ENCODE measurements at regions not wholly inside any gene's neighbourhood (a gene's known extent, or its start where the extent isn't known, plus 50 kb on each side); places are given as distances from the start of the nearest gene placed in this dataset.
A peak's percentile ranks its signal among the peaks of the same experiment; 100 is the strongest.
"Not testable (repeated sequence)": the region's sequence is repeated elsewhere in the genome, so short reads cannot be mapped to it uniquely, and the experiment has no call there.

DNA sequence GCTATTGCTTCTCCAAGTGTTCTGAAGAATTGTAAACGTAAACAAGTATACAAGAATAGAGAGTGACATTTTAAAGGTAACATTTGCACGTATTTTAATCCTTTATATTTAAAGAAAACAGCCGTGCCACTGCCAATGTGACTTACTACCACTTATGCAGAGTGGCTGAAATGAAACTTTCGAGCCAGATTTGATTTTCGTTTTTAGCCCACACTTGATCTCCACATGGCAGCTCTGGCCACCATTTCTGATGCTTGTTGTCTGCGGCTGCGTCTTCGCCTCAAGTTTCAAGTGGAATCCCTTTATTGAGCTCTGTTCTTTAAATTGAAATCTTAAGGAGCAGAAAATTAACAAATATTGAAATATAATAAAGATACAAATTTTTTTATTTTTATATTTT, 70.0 kb downstream of the ELAPOR2 start:
- no peaks in the 10 kb centered on the region for H3K36me3 ChIP-seq (ENCODE audit: control insufficient read depth, insufficient read depth, low read length)
- H3K27ac ChIP-seq (ENCODE audit: insufficient read depth, low read depth, low read length, poor library complexity, severe bottlenecking) = no peak overlapping the region
- no peaks in the 10 kb centered on the region for H3K9me3 ChIP-seq (ENCODE audit: control insufficient read depth, low read length)
- no peaks in the 10 kb centered on the region for H3K27me3 ChIP-seq (ENCODE audit: control insufficient read depth, insufficient read depth, low read length, poor library complexity, severe bottlenecking)
- no peak overlapping the region for H3K4me3 ChIP-seq (ENCODE audit: insufficient read depth, low read depth, low read length)
- no peaks in the 10 kb centered on the region for H3K4me1 ChIP-seq (ENCODE audit: control insufficient read depth, insufficient read depth, low read length)
- 94 to 95% methylated on average over 8 of the region's 8 CpGs for WGBS, 2 experiments

DNA sequence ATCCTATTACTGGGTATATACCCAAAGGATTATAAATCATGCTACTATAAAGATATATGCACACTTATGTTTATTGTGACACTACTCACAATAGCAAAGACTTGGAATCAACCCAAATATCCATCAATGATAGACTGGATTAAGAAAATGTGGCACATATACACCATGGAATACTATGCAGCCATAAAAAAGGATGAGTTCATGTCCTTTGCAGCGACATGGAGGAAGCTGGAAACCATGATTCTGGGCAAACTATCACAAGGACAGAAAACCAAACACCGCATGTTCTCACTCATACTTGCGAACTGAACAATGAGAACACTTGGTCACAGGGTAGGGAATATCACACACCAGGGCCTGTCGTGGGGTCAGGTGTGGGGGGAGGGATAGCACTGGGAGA, 71.6 kb downstream of the ELAPOR2 start:
- H3K4me1 ChIP-seq (ENCODE audit: control insufficient read depth, insufficient read depth, low read length); H3K27me3 ChIP-seq (ENCODE audit: control insufficient read depth, insufficient read depth, low read length, poor library complexity, severe bottlenecking); H3K36me3 ChIP-seq (ENCODE audit: control insufficient read depth, insufficient read depth, low read length); H3K9me3 ChIP-seq (ENCODE audit: control insufficient read depth, low read length); H3K4me3 ChIP-seq (ENCODE audit: insufficient read depth, low read depth, low read length); H3K27ac ChIP-seq (ENCODE audit: insufficient read depth, low read depth, low read length, poor library complexity, severe bottlenecking): not testable (repeated sequence)
- 91 to 99% methylated on average over 4 of the region's 4 CpGs for WGBS, 2 experiments

DNA sequence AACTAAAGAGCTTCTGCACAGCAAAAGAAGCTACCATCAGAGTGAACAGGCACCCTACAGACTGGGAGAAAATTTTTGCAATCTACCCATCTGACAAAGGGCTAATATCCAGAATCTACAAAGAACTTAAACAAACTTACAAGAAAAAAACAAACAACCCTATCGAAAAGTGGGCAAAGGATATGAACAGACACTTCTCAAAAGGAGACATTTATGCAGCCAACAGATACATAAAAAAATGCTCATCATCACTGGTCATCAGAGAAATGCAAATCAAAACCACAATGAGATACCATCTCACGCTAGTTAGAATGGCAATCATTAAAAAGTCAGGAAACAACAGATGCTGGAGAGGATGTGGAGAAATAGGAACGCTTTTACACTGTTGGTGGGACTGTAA, 72.1 kb downstream of the ELAPOR2 start:
- not testable (repeated sequence) for H3K27ac ChIP-seq (ENCODE audit: insufficient read depth, low read depth, low read length, poor library complexity, severe bottlenecking); H3K4me3 ChIP-seq (ENCODE audit: insufficient read depth, low read depth, low read length); H3K36me3 ChIP-seq (ENCODE audit: control insufficient read depth, insufficient read depth, low read length); H3K4me1 ChIP-seq (ENCODE audit: control insufficient read depth, insufficient read depth, low read length); H3K27me3 ChIP-seq (ENCODE audit: control insufficient read depth, insufficient read depth, low read length, poor library complexity, severe bottlenecking); H3K9me3 ChIP-seq (ENCODE audit: control insufficient read depth, low read length)
- 92% methylated on average over 2 to 3 of the region's 3 CpGs for WGBS, 2 experiments

DNA sequence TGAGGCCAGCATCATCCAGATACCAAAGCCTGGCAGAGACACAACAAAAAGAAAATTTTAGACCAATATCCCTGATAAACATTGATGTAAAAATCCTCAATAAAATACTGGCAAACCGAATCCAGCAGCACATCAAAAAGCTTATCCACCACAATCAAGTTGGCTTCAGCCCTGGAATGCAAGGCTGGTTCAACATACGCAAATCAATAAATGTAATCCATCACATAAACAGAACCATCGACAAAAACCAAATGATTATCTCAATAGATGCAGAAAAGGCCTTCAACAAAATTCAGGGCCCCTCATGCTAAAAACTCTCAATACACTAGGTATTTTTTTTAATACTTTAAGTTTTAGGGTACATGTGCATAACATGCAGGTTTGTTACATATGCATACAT, 74.1 kb downstream of the ELAPOR2 start:
- H3K4me1 ChIP-seq (ENCODE audit: control insufficient read depth, insufficient read depth, low read length); H3K9me3 ChIP-seq (ENCODE audit: control insufficient read depth, low read length); H3K27ac ChIP-seq (ENCODE audit: insufficient read depth, low read depth, low read length, poor library complexity, severe bottlenecking); H3K27me3 ChIP-seq (ENCODE audit: control insufficient read depth, insufficient read depth, low read length, poor library complexity, severe bottlenecking); H3K36me3 ChIP-seq (ENCODE audit: control insufficient read depth, insufficient read depth, low read length); H3K4me3 ChIP-seq (ENCODE audit: insufficient read depth, low read depth, low read length): not testable (repeated sequence)
- WGBS, 2 experiments = 92 to 95% methylated on average over 2 to 3 of the region's 3 CpGs

DNA sequence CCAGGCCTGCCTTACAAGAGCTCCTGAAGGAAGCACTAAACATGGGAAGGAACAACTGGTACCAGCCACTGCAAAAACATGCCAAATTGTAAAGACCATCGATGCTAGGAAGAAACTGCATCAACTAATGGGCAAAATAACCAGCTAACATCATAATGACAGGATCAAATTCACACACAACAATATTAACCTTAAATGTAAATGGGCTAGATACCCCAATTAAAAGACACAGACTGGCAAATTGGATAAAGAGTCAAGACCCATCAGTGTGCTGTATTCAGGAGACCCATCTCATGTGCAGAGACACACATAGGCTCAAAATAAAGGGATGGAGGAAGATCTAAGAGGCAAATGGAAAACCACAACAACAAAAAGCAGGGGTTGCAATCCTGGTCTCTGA, 75.8 kb downstream of the ELAPOR2 start:
- H3K27me3 ChIP-seq (ENCODE audit: control insufficient read depth, insufficient read depth, low read length, poor library complexity, severe bottlenecking); H3K4me1 ChIP-seq (ENCODE audit: control insufficient read depth, insufficient read depth, low read length); H3K4me3 ChIP-seq (ENCODE audit: insufficient read depth, low read depth, low read length); H3K9me3 ChIP-seq (ENCODE audit: control insufficient read depth, low read length); H3K36me3 ChIP-seq (ENCODE audit: control insufficient read depth, insufficient read depth, low read length); H3K27ac ChIP-seq (ENCODE audit: insufficient read depth, low read depth, low read length, poor library complexity, severe bottlenecking): not testable (repeated sequence)
- WGBS, 2 experiments = no CpG with 5 or more reads among the region's 1 CpG

DNA sequence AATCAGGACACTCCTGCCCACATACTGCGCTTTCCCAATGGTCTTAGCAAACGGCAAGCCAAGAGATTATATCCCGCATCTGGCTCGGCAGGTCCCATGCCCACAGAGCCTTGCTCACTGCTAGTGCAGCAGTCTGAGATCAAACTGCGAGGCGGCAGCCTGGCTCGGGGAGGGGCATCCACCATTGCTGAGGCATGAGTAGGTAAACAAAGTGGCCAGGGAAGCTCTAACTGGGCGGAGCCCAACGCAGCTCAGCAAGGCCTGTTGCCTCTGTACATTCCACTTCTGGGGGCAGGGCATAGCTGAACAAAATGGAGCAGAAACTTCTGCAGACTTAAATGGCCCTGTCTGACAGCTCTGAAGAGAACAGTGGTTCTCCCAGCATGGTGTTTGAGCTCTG, 77.5 kb downstream of the ELAPOR2 start:
- H3K4me1 ChIP-seq (ENCODE audit: control insufficient read depth, insufficient read depth, low read length); H3K9me3 ChIP-seq (ENCODE audit: control insufficient read depth, low read length); H3K27ac ChIP-seq (ENCODE audit: insufficient read depth, low read depth, low read length, poor library complexity, severe bottlenecking); H3K4me3 ChIP-seq (ENCODE audit: insufficient read depth, low read depth, low read length); H3K36me3 ChIP-seq (ENCODE audit: control insufficient read depth, insufficient read depth, low read length); H3K27me3 ChIP-seq (ENCODE audit: control insufficient read depth, insufficient read depth, low read length, poor library complexity, severe bottlenecking): not testable (repeated sequence)
- WGBS, 2 experiments = 92 to 93% methylated on average over 9 of the region's 9 CpGs

DNA sequence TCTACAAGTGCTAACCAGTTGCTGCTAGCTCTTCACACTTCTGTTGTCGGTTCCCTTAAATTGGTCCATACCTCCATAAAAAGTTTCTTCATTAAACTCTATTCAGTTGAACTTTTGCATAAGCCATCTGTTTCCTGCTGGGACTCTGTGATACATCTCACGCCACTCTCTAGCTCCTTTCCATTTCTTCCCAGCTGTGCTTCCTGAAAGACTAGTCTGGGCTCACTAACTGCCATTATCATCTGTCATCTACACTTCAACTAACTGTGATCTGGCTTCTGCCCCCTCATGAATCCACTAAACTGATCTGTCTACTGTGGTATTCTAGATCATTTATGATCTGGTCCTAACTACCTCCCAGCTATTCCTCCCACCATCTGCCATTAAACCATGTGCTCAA, 78.3 kb downstream of the ELAPOR2 start:
- Histone ChIP-seq H3K27ac (ENCODE audit: insufficient read depth, low read depth, low read length, poor library complexity, severe bottlenecking) (no peak overlapping the region), H3K4me3 (ENCODE audit: insufficient read depth, low read depth, low read length) (no peak overlapping the region)
- WGBS, 2 experiments = 93 to 95% methylated on average over 2 of the region's 2 CpGs

DNA sequence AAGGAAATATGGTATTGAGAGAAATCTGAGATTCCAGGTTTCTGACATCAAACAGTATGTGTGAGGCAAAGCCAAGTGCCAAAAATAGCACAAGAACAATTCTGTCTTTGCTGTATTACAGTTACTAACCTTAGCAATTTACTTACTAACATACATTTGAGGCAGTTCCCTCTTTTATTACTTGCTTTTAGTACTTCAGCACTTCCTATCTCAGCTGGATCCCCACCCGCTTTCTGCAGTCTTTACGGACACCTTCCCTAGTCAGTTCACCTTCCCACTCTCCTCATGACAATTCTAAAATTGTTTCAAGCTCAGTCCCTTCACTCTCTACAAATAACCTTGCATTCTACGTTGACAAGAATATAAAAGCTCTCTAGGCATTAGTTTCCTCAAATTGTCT, 79.2 kb downstream of the ELAPOR2 start:
- Histone ChIP-seq H3K9me3 (ENCODE audit: control insufficient read depth, low read length) (no peaks in the 10 kb centered on the region), H3K4me1 (ENCODE audit: control insufficient read depth, insufficient read depth, low read length) (peaks cover 9% of the 10 kb centered on the region), H3K27me3 (ENCODE audit: control insufficient read depth, insufficient read depth, low read length, poor library complexity, severe bottlenecking) (no peaks in the 10 kb centered on the region), H3K4me3 (ENCODE audit: insufficient read depth, low read depth, low read length) (no peak overlapping the region), H3K27ac (ENCODE audit: insufficient read depth, low read depth, low read length, poor library complexity, severe bottlenecking) (no peak overlapping the region), H3K36me3 (ENCODE audit: control insufficient read depth, insufficient read depth, low read length) (no peaks in the 10 kb centered on the region)
- WGBS, 2 experiments = 91 to 96% methylated on average over 3 of the region's 3 CpGs

More for the DNA sequence above, 78.3 kb downstream of the ELAPOR2 start:
- no peaks in the 10 kb centered on the region for H3K36me3 ChIP-seq (ENCODE audit: control insufficient read depth, insufficient read depth, low read length)
- H3K27me3 ChIP-seq (ENCODE audit: control insufficient read depth, insufficient read depth, low read length, poor library complexity, severe bottlenecking) = no peaks in the 10 kb centered on the region
- H3K4me1 ChIP-seq (ENCODE audit: control insufficient read depth, insufficient read depth, low read length) = peaks cover under 1% of the 10 kb centered on the region
- H3K9me3 ChIP-seq (ENCODE audit: control insufficient read depth, low read length) = no peaks in the 10 kb centered on the region

DNA sequence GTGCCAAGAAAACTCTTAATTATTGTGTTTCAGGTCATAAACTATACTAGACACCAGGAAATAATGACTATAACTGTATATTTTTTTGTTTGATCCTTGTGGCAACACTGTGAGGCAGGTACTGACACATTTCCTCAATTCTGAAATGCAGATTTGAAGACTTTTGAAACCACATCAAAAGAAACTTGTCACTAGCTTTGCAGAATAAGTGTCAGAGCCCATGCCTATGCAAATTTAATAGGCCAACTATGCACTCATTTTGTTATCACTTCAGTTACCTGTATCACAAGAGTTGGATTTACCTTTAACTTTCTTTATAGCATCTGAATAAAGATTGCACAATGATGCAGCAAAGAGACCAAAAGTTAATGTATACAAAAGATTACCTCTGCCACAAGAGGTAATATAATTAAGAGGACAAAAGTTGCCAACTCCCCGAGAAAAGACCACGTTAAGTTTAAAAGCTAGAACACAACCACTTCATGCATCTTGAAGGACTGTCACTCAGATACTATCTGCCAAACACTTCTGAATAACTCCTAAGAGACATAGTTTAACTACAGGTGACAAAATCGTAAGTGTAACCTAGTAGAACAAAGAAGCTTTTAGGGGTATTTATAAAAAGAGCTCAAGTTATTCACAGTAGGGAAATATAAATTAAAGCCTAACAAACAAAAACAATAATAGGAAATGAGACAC, 80.5 kb downstream of the ELAPOR2 start:
- WGBS, 2 experiments = 88 to 97% methylated on average over 2 of the region's 3 CpGs
- Histone ChIP-seq H3K27ac (ENCODE audit: insufficient read depth, low read depth, low read length, poor library complexity, severe bottlenecking) (no peak overlapping the region), H3K4me3 (ENCODE audit: insufficient read depth, low read depth, low read length) (no peak overlapping the region), H3K4me1 (ENCODE audit: control insufficient read depth, insufficient read depth, low read length) (peaks cover 9% of the 10 kb centered on the region), H3K9me3 (ENCODE audit: control insufficient read depth, low read length) (no peaks in the 10 kb centered on the region), H3K36me3 (ENCODE audit: control insufficient read depth, insufficient read depth, low read length) (no peaks in the 10 kb centered on the region), H3K27me3 (ENCODE audit: control insufficient read depth, insufficient read depth, low read length, poor library complexity, severe bottlenecking) (no peaks in the 10 kb centered on the region)

DNA sequence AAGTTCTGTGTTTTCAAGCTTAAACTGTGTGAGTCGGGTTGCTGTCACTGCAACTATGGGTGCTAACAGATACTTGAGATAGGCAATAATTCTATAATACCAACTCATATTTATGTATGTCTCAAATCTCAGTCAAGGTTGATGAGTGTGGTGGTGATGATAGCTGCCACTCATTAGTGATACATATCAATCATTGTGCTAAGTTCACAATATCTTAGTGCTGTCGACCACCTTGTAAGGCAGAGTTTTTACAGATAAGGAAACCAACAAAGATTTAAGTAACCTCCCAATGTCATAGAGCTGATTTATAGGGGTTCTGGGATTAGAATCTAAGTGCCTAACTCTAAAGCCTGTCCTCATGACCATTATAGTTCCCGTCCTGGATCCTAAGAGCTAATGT, 82.5 kb downstream of the ELAPOR2 start:
- Histone ChIP-seq H3K27ac (ENCODE audit: insufficient read depth, low read depth, low read length, poor library complexity, severe bottlenecking) (no peak overlapping the region), H3K4me3 (ENCODE audit: insufficient read depth, low read depth, low read length) (no peak overlapping the region), H3K9me3 (ENCODE audit: control insufficient read depth, low read length) (no peaks in the 10 kb centered on the region), H3K27me3 (ENCODE audit: control insufficient read depth, insufficient read depth, low read length, poor library complexity, severe bottlenecking) (no peaks in the 10 kb centered on the region), H3K4me1 (ENCODE audit: control insufficient read depth, insufficient read depth, low read length) (peaks cover 9% of the 10 kb centered on the region), H3K36me3 (ENCODE audit: control insufficient read depth, insufficient read depth, low read length) (no peaks in the 10 kb centered on the region)
- 91 to 92% methylated on average over 3 of the region's 3 CpGs for WGBS, 2 experiments

DNA sequence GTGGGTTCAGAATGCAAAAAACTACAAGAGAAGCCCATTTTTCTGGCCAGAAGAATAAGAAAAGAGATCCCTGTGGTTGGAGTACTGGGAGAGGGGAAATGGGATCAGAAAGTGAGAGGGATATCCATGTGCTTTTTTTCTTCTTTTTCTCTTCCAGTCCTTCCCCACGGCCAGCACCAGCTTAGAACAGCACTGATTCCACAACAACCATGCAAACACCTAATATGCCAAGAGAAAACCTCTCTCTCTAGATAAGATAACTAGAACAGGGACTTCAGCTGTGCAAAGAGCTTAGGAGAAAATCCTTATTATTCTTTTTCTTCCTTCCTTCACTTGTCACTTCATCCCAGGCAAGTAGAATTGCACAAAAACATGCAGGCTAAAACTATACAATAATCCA, 83.5 kb downstream of the ELAPOR2 start:
- H3K27ac ChIP-seq (ENCODE audit: insufficient read depth, low read depth, low read length, poor library complexity, severe bottlenecking) = peak overlapping the region; percentile 46
- no peaks in the 10 kb centered on the region for H3K9me3 ChIP-seq (ENCODE audit: control insufficient read depth, low read length)
- peaks cover 13% of the 10 kb centered on the region for H3K4me1 ChIP-seq (ENCODE audit: control insufficient read depth, insufficient read depth, low read length)
- no peaks in the 10 kb centered on the region for H3K27me3 ChIP-seq (ENCODE audit: control insufficient read depth, insufficient read depth, low read length, poor library complexity, severe bottlenecking)
- H3K36me3 ChIP-seq (ENCODE audit: control insufficient read depth, insufficient read depth, low read length) = no peaks in the 10 kb centered on the region
- H3K4me3 ChIP-seq (ENCODE audit: insufficient read depth, low read depth, low read length) = no peak overlapping the region
- 77 to 88% methylated on average over 1 of the region's 1 CpG for WGBS, 2 experiments
